ENCODE measurements at regions not wholly inside any gene's neighbourhood (a gene's known extent, or its start where the extent isn't known, plus 50 kb on each side); places are given as distances from the start of the nearest gene placed in this dataset.

DNA sequence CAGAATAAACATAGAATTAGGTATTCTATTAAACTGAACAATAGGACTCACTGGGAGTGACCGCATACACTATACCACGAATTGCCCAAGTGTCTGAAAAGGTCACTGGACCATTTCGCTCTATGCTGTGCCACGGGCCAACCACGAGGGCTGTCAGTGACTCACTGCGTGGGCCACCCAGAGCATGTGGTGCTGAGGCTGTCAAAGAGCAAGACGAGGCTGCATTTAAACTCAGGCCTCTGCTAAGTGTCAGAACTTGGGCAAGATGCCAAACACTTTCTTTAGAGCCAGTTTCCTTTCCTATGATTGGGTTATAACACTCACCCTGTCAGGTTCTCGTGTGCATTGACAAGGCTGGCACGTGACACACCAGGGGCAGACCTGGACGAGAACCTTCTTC, 97.5 kb downstream of the SH3YL1 start:
- no TSS peak for BruUV-seq (replicated peaks)
- intact Hi-C loops (cut with micrococcal nuclease; ENCODE audit: unreplicated experiment) (no loop called here), in situ Hi-C loops (cut with HindIII; ENCODE audit: low pct_unique_long_range_greater_than_20kb, low sequenced_read_pairs) (no loop called here)
- no peak for DNase-seq (ENCODE audit: low read depth, low spot score)
- H3K27ac ChIP-seq (ENCODE audit: low read length), result no peak overlapping the region
- ATAC-seq, result no peak
- H3K9me3 ChIP-seq (ENCODE audit: control insufficient read depth, insufficient read depth, low read depth, low read length), result no peaks in the 10 kb centered on the region
- no peaks in the 10 kb centered on the region for H3K36me3 ChIP-seq (ENCODE audit: control insufficient read depth, insufficient read depth, low read length)
- H3K4me3 ChIP-seq (ENCODE audit: low read depth in 2 of 2, low read length in 2 of 2), result no peak overlapping the region
- no peaks in the 10 kb centered on the region for H3K4me1 ChIP-seq (ENCODE audit: control insufficient read depth, insufficient read depth, low read length)
- ChIA-PET CTCF (interaction anchor here (0.6 kb wide), 1 partner anchor 24 kb away, joined by 4 read pairs; no protein-coding TSS in a partner anchor), POLR2A (interaction anchor here (0.7 kb wide), 2 partner anchors 15 to 1257 kb away, joined by 3 to 7 read pairs; no protein-coding TSS in a partner anchor)
- no peak for TF ChIP-seq POLR2AphosphoS5 (IDR thresholded peaks at IDR 0.05; ENCODE audit: low read depth, low read length)
- peaks cover 5% of the 10 kb centered on the region; the same call in 1 of the 2 replicates for H3K27me3 ChIP-seq (ENCODE audit: control insufficient read depth, insufficient read depth, low read length)

DNA sequence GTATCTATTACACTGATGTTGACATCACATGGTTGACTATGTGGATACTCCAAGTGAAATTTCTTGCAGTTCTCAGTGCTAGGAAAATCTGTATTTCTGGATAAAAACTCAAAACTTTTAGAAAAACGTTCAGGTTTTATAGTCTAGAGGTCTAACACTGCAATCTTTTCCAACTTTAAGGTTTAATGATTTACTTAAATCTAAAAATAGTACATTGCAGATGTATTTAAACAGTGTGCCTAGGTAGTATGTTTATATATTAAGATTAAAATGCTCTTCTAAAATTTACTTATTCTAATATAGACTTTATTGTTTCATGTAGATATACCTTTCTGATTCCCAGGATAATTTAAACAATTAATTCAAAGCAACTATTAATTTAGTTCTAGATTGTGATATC, 98.3 kb downstream of the SH3YL1 start:
- H3K36me3 ChIP-seq (ENCODE audit: control insufficient read depth, insufficient read depth, low read length), result no peaks in the 10 kb centered on the region
- no peak overlapping the region for H3K27ac ChIP-seq (ENCODE audit: low read length)
- no peak overlapping the region for H3K4me3 ChIP-seq (ENCODE audit: low read depth in 2 of 2, low read length in 2 of 2)
- peaks cover 7% of the 10 kb centered on the region; the same call in 1 of the 2 replicates for H3K27me3 ChIP-seq (ENCODE audit: control insufficient read depth, insufficient read depth, low read length)
- ATAC-seq (no peak), DNase-seq (ENCODE audit: low read depth, low spot score) (no peak)
- H3K4me1 ChIP-seq (ENCODE audit: control insufficient read depth, insufficient read depth, low read length), result no peaks in the 10 kb centered on the region
- intact Hi-C loops (cut with micrococcal nuclease; ENCODE audit: unreplicated experiment), result no loop called here
- ChIA-PET CTCF (no interaction called here), POLR2A (no interaction called here)
- in situ Hi-C loops (cut with HindIII; ENCODE audit: low pct_unique_long_range_greater_than_20kb, low sequenced_read_pairs), result no loop called here
- no TSS peak for BruUV-seq (replicated peaks)
- H3K9me3 ChIP-seq (ENCODE audit: control insufficient read depth, insufficient read depth, low read depth, low read length), result no peaks in the 10 kb centered on the region
- TF ChIP-seq POLR2AphosphoS5 (IDR thresholded peaks at IDR 0.05; ENCODE audit: low read depth, low read length) (no peak), TCF7L2 (IDR thresholded peaks at IDR 0.05; ENCODE audit: low read depth, low read length) (no peak), SIN3A (IDR thresholded peaks at IDR 0.05; ENCODE audit: borderline replicate concordance, insufficient read depth, low read depth, low read length) (no peak)
- TF ChIP-seq, protein P1, sequence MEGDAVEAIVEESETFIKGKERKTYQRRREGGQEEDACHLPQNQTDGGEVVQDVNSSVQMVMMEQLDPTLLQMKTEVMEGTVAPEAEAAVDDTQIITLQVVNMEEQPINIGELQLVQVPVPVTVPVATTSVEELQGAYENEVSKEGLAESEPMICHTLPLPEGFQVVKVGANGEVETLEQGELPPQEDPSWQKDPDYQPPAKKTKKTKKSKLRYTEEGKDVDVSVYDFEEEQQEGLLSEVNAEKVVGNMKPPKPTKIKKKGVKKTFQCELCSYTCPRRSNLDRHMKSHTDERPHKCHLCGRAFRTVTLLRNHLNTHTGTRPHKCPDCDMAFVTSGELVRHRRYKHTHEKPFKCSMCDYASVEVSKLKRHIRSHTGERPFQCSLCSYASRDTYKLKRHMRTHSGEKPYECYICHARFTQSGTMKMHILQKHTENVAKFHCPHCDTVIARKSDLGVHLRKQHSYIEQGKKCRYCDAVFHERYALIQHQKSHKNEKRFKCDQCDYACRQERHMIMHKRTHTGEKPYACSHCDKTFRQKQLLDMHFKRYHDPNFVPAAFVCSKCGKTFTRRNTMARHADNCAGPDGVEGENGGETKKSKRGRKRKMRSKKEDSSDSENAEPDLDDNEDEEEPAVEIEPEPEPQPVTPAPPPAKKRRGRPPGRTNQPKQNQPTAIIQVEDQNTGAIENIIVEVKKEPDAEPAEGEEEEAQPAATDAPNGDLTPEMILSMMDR (IDR thresholded peaks at IDR 0.05), result no peak
- TF ChIP-seq, protein P2, sequence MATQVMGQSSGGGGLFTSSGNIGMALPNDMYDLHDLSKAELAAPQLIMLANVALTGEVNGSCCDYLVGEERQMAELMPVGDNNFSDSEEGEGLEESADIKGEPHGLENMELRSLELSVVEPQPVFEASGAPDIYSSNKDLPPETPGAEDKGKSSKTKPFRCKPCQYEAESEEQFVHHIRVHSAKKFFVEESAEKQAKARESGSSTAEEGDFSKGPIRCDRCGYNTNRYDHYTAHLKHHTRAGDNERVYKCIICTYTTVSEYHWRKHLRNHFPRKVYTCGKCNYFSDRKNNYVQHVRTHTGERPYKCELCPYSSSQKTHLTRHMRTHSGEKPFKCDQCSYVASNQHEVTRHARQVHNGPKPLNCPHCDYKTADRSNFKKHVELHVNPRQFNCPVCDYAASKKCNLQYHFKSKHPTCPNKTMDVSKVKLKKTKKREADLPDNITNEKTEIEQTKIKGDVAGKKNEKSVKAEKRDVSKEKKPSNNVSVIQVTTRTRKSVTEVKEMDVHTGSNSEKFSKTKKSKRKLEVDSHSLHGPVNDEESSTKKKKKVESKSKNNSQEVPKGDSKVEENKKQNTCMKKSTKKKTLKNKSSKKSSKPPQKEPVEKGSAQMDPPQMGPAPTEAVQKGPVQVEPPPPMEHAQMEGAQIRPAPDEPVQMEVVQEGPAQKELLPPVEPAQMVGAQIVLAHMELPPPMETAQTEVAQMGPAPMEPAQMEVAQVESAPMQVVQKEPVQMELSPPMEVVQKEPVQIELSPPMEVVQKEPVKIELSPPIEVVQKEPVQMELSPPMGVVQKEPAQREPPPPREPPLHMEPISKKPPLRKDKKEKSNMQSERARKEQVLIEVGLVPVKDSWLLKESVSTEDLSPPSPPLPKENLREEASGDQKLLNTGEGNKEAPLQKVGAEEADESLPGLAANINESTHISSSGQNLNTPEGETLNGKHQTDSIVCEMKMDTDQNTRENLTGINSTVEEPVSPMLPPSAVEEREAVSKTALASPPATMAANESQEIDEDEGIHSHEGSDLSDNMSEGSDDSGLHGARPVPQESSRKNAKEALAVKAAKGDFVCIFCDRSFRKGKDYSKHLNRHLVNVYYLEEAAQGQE (IDR thresholded peaks at IDR 0.05; ENCODE audit: insufficient read depth in 1 of 2, low read depth in 2 of 2, low read length in 1 of 2), result no peak

DNA sequence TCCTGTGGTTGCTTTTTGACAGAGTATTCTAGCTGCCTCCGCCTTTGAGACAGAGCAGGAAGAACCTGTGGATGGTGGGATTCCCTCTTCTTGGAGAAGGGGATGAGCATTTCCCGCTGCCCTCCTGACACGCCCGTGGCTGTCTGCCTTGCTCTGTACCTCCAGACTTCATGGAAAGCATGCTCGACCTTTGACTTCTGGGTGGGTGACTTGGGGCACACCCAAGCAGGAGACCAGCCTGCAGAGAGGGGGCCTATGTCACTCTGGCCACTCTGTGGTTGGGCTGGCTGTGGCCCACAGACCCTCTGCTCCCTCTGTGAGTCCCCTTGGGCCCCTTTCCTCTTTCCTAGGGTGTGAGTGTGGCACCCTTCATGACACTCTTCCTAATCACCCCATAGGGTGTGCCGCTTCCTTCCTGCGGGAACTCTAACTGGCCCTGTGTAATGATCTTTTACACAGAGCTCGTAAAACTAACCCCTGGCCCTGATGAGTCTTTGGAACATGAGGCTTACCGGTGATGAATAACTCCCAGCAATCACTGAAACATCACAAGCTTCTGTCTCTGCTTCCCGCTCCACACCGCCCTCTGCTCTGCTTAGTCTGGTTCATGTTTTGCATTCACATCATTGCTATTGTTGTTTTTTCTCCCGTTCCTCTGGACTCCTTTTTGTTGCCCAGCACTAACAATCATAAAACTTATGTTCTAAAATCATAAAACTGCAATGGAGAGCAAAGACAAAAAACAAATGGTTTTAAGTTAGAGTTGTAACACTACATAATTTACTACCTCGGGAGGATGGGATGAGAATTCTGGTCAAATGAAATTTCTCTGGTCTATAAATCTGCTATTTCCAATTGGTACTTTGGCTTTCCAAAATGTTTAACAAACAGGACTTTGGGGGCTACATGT, 101.1 kb downstream of the SH3YL1 start:
- no peak overlapping the region for H3K27ac ChIP-seq (ENCODE audit: low read length)
- no peaks in the 10 kb centered on the region for H3K4me1 ChIP-seq (ENCODE audit: control insufficient read depth, insufficient read depth, low read length)
- TF ChIP-seq POLR2AphosphoS5 (IDR thresholded peaks at IDR 0.05; ENCODE audit: low read depth, low read length) (no peak), TCF7L2 (IDR thresholded peaks at IDR 0.05; ENCODE audit: low read depth, low read length) (no peak), SIN3A (IDR thresholded peaks at IDR 0.05; ENCODE audit: borderline replicate concordance, insufficient read depth, low read depth, low read length) (no peak)
- TF ChIP-seq, protein P2 (IDR thresholded peaks at IDR 0.05; ENCODE audit: insufficient read depth in 1 of 2, low read depth in 2 of 2, low read length in 1 of 2), result no peak
- TF ChIP-seq, protein P1 (IDR thresholded peaks at IDR 0.05), result no peak
- peaks cover 7% of the 10 kb centered on the region; the same call in 1 of the 2 replicates for H3K27me3 ChIP-seq (ENCODE audit: control insufficient read depth, insufficient read depth, low read length)
- ChIA-PET POLR2A (no interaction called here), CTCF (no interaction called here)
- intact Hi-C loops (cut with micrococcal nuclease; ENCODE audit: unreplicated experiment) (no loop called here), in situ Hi-C loops (cut with HindIII; ENCODE audit: low pct_unique_long_range_greater_than_20kb, low sequenced_read_pairs) (no loop called here)
- no peak overlapping the region for H3K4me3 ChIP-seq (ENCODE audit: low read depth in 2 of 2, low read length in 2 of 2)
- ATAC-seq (no peak), DNase-seq (ENCODE audit: low read depth, low spot score) (no peak)
- no TSS peak for BruUV-seq (replicated peaks)
- no peaks in the 10 kb centered on the region for H3K36me3 ChIP-seq (ENCODE audit: control insufficient read depth, insufficient read depth, low read length)
- H3K9me3 ChIP-seq (ENCODE audit: control insufficient read depth, insufficient read depth, low read depth, low read length), result no peaks in the 10 kb centered on the region
